SHP77 (cell line): ENCODE measurements at regions not wholly inside any gene's neighbourhood (a gene's known extent, or its start where the extent isn't known, plus 50 kb on each side); places are given as distances from the start of the nearest gene placed in this dataset.

ENCODE experiments used
- DNase-seq, 2 experiments: peaks; one replicate each; lab custom pipeline; 2025; lab: John Stamatoyannopoulos, UW

DNA sequence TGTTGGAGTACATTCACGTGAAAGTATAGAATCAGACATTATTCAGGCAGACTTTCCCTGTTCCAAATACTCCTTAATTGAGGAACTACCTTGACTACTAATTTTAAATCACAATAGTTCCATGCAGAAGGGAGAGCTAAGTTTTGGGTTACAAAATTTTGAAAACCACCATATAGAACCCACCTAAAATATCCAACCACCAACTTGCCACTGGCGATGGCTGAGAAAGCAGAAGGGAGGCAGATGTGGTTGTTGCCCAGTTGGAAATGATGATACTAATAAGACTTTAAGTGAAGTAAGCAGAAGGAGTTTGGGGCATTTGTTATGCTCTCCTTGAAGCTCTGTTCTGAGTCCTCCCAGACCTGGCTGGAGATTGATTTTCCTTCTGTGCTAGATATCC, 190.7 kb downstream of the HLX start:
- no peak for DNase-seq

DNA sequence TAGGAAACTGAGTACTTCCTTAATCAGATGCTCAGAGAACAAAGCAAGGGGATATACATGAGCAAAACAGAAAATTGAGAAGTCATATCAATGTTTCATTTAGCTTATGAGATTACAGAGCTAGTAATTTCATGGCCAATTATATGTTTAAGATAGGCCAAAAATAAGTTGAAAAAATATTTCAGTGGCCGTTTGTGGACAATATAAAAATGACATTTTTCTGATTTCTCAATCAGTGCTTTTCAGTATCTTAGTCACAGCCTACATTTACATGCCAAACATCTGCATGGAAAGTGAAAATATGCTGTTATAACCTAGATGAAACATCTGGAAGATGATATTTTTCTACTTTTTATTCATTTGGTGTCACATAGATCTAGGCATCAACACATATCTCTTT, 192.5 kb downstream of the HLX start:
- no peak for DNase-seq

DNA sequence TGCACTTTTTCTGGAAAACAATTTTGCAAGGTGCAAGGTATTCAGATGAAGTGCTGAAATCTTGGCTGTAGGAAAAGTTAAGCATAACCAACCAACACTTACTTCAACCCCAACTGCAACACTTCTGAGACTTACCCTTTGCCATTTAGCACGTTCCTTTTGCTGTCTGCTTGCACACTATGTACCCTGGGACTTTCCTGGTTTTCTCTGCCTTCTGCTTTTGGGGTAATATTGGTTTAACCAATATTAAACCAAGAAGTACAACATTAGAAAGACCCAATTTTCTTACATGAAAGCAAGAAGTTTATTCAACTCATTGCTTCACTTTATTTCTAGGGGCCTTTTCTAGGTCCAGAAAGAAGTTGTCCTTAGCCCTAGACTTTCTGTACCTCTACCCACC, 193.0 kb downstream of the HLX start:
- DNase-seq, result no peak

DNA sequence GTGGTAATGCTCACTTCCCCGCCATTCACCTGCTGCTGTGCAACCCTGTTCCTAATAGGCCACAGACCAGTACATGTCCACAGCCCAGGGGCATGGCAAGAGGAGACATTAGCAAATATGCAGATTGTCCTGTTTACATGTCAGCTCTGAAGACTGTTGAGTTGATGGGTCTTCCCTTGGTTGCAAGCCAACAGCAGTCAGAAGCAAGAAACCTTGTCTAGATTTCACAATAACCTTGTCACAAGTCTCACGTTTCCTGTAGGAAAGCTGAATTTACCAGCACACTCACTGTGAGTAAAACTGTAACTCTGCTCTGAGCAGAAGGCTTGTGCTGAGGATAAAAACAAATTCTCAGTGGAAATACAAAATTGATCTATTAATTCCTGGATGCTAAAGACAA, 195.1 kb downstream of the HLX start:
- no peak for DNase-seq

DNA sequence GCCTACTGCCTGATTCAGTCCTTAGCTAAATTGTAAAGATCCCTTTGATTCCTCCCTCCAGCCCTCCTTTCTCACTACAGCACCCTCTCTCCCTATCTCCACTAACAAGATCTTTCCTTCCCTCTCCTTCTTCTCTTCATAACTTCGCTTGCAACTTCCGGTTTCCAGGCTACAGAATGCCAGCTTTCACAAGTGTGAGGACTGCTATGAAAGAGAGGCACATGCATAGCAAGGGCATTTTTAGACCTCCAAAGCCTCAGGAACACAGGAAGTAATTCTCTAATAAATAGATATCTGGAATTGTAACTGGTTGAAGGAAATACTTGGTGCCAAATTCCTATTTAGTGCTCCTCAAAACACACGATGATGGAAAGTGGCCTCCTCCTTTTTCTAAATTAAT, 196.7 kb downstream of the HLX start:
- DNase-seq, result no peak

DNA sequence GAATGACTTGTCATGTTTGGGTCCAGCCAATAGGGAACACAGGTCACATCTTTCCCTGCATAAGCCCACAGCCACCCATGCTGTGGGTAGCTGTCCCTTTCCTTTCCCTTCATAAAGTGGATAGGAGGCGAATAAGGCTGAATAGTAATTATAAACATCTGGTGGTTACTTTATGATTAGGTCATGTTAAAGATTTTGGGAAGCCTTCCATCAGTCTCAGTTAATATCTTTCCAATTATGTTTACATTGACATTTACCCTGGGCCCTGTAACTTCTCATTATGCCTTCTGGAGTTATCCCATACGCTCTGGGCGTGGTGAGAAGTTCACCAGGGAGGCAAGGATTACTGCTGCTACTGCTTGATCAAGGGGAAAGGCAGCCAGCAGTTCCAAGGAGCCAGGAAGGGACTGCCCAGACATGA, 197.2 kb downstream of the HLX start:
- DNase-seq, result no peak

DNA sequence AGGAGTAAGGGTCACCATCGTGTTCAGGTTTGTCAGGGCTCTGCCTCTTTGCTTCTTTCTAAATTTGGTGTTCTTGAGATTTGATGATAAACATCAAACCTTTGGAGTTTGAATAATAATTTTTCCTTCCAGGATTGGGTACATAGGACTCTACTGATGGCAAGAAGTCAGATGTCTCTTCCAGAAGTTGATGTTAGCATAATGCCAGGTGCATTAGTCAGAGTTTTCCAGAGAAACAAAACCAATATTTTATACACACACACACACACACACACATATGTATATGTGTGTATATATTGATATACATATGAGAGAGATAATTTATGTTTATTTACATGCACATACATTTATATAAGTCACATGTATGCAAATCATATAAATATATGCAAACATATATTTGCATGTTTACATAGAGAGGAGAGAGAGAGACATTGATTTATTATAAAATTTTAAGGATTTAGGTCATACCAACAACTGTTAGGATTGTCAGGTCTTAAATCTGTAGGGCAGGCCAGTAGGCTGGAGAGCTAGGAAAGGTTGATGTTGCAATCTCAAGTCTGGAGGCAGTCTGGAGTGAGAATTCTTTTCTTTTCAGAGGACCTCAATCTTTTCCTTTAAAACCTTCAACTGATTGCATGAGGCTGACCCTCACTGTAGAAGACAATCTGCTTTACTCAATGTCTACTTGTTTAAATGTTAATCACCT, 199.2 kb downstream of the HLX start:
- DNase-seq, result no peak

DNA sequence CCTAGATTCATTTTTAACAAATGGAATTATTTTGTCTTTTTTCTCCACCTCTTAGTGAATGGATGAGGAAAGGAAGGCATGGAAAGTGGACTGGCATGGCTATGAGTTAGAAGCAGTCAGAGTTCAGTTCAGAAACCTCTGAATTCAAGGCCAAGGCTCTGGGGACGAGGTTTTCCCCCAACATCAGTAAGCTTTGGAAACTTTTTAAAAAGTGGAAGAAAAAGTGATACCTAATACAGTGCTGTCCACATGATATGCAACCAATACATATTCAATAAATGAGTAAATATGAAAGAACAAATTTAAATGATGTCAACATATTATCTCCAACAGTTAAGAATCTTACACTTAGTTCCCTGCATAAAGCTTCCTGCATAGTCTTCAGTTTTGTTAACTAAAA, 204.7 kb downstream of the HLX start:
- no peak for DNase-seq

DNA sequence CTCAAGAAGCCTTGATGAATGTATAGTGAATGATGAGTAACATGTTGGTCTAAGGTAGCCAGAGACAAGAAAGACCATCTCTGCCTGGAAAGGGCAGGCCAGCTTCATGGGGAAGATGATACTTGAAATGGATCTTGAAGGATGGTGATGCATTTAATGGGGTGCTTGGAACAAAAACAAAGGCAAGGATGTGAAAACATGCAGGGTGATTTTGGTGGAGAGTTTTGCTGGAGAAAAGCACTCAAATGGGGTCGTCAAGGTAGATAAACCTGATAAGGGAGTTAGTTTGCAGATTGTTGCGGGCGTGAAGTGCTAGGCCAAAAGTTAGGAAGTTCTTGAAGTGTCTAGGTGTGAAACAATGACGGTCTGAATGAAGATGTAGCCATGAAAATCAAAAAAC, 205.4 kb downstream of the HLX start:
- no peak for DNase-seq

DNA sequence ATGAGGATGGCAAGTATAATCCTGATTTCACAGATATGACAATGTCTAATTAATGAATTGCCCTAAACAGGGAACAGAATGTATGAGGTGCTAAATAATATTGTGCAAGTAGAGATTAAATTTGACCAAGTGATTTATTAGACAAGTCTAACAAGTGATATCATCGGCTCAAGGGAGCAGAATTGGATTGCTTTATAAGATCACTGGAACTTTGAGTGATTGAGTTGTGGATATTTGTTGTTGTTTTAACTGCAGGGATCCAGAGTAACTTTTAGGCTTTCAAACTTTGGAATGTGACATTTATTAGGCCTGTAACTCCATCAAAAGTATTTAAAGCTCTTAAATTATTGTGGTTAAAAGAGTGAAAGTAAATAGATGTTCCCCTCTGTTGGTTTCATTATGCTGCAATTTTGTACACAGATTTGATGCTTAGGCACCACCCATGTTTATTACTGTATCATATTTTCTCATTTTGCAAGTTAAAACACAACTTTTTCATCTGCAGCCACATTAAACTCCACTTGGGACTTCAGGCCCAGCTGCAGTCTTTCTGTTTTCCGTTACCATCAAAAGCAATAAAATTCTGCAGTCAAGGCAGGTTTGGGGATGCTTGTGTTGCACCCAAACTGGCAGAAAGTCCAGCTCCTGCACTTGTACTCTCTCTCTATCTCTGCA, 206.6 kb downstream of the HLX start:
- DNase-seq, result no peak

DNA sequence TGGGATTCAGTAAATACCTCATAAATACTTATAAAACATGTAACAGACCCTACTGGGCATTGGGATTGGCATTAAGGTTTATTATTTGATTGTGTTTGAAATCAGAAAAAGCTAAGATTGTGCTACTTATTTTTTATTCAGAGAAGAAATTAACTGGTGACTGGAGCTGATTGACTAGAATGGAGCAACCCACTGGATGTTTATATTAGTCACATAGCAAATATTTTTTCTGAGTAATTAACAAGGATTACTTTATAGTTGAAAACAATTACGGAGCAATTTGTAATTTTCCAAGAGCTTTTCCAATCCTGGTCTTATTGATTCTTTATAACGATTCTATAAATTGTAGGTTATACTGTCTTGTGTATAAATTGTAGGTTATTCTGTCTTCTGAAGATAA, 208.7 kb downstream of the HLX start:
- no peak for DNase-seq

DNA sequence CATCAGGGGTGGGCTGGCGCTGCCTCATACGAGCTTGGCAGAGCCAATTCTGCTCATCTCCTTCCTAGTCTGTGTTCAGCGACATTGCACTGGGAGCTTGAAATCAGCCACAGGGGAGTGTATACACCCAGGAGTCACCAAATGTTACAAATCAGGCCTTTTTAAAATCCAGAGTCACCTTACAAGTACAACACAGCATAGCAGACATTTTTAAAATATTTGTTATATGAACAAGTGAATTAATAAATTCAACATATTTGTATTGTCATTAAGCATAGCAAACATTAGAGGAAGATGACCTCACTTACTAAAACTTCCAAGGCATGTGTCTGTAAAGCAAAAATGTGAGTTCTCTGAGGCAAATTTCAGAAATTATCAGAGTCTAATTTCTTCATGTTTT, 210.0 kb downstream of the HLX start:
- DNase-seq, result no peak

DNA sequence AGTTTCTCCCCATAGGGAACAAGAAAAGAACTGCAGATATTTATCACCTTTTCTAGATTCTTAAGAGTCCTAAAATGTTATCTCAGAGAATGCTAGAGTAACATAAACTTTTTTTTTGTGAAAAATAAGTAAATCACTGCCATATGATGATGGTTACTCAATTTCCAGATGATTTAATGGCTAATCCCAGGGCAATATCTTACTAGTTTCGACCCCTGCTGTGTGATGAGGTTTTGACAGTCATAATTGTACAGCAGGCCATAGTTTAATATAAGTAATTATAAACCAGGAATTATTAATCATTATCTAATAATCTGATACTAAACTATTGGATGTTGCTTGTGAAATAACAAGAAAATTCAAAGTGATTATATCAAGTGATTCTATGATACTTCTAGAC, 210.6 kb downstream of the HLX start:
- DNase-seq, result no peak

DNA sequence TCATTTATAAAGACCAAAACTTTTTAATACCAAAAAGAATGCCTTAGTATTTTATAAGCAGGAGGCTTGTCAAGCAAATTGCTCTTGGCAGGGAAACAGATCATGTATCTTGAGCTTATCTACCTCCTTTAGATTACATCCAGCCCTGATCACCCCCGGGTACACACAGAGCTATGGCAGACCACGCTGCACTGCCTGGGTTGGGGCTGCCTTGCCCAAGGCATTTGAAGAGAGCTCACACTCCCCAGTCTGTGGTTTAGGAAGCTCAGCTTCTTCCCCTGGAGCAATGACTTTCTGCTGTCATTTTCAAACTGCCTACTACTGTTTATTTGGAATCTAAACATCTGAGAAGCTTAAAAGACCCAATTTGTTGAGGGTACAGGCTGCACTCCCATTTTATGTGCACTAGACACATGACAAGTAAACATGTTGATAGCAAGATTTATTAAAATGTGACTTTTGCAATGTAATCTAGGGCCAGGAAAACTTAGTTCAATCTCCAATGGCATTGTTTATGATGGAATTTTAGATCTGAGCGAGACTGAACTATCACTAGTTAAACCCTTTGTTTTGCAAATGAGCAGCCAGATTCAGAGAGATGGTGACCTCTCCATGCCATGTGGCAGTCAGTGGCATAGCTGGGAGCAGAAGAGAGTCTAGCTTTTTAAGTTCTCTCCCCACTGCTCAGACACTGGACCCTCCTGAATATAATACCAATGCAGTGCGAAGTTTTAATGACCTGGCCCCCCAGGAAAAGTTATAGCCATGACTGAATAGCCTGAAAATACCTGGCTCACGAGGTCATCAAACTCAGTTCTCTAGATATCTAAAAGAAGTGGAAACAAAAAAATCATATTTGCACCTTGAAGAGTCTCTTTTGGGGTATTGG, 214.9 kb downstream of the HLX start:
- no peak for DNase-seq

DNA sequence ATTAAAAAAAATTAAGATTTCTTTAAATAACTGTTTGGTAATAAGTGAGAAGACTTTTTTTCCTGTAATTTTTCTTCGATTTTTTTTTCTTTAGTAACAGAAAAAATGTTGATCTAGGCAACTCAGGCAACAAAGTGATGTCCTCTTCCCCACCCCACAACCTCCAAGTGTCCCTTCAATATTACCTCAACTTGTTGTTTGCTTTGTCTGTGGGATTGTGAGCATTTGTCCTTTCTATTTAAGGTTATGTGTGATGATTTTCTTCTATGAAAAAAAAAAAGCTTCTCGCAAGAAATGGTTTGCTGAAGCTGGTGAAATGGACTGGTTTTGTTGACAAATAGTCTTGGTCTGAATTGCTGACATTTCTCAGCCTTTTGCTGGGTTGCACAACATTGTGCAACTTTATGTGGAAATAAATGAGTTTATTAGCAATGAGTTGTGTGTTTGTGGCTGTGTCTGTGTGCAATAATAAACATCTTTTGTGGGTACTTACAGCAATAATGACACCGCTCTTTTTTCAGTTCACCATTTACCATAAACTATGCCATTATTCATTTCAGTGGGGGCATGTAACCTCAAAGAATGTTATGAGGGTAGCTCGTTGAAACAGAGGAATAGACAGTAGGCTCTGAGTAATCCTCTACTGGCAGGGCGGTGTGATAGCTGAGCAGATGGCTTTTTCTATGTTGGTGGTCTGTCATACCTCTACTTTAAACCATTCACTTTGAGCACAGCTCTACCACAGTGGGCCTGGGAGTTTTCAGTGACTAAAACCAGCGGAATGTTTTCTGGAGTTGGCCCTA, 218.4 kb downstream of the HLX start:
- no peak for DNase-seq

DNA sequence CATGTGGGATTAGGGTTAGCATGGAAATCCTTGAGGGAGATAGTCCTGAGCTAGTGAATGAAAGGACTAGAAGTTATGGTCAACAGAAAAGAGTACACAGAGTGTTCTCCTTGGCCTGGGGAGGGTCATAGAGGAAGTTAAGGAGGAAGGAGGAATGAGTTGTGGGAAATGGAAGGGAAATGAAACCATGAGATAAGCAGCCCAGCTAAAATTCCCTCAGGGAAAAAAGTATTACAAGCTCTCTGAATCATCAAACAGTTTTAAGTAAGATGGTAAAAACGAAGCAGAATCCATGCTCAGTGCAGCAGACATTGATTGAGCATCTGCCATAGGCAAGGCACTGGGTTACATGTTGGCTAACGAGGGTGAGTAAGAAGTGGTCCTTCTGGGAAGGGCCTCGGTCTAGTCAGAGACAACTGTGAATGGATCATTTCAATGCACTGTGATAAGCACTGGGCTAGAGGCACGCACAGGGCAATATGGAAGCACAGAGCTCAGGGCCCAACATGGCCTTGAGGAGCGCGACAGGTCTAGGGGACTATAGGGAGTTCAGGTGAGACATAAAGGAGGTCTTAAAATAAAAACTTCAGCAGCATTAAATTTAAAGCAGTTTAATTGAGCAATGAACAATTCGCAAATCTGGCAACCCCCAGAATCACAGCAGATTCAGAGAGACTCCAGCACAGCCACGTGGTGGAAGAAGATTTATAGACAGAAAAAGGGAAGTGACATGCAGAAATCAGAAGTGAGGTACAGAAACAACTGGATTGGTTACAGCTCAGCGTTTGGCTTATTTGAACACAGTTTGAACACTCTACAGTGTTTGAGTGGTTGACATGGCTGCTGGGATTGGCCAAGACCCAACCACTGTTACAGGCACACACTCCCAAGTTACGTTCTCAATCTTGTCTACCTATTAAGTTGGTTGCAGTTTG, 219.5 kb downstream of the HLX start:
- DNase-seq, result no peak

DNA sequence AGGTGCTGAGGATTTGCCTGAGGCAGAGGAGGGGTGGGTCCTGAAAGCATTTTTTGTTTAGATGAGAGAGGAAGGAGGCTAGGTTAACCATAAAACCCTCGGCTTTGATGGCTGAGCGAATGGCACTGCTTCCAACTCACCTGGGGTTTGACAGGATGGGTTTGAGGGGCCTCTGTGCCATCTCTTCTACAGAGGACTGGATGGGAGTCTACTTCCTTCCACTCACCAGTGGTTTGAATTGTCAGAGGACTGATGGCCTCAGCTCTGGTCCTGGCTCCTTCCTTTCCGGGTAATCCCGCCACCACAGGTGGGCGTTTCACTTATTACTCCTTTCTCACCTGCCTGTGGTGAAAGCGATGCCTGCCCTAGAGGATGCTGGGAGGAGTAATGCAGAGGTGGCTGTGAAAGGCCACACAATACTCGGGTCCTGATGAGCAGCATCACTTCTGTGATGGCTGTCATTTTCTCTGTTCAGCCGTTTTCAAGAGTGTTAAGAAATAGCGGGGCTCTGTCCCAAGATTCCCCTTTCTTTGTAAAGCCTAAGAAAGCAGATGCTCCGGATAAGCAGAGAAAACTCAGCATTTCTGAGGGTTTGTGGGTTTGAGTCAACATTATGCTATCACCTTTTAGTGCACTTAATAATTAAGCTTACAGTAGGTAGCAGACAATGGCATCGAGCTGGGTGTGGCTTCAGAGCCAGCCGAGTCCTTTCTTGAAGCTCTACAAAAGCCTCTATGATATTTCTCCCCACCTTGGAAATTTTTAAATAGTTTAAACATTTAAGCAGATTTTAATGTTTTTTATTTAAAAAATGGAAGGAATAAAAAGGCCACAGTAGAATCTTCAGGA, 220.7 kb downstream of the HLX start:
- no peak for DNase-seq

DNA sequence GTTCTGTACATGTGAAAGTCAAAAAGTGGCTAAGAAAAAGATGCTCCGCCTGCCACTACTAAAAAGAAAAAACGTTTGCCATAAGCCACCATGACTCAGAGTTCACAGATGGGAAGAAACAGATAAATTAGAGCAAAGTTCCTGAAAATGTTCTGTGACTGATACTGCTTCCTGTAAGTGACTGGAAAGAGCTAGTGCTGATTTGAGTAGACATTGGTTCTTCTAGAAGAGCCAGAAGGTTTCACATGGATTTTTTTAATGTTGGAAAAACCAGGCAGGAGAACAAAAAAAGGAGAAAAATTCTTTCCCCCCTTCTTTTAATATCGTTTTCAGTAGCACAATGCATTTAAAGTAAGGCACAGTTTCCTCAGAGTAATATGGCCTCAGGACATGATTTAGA, 221.4 kb downstream of the HLX start:
- no peak for DNase-seq

DNA sequence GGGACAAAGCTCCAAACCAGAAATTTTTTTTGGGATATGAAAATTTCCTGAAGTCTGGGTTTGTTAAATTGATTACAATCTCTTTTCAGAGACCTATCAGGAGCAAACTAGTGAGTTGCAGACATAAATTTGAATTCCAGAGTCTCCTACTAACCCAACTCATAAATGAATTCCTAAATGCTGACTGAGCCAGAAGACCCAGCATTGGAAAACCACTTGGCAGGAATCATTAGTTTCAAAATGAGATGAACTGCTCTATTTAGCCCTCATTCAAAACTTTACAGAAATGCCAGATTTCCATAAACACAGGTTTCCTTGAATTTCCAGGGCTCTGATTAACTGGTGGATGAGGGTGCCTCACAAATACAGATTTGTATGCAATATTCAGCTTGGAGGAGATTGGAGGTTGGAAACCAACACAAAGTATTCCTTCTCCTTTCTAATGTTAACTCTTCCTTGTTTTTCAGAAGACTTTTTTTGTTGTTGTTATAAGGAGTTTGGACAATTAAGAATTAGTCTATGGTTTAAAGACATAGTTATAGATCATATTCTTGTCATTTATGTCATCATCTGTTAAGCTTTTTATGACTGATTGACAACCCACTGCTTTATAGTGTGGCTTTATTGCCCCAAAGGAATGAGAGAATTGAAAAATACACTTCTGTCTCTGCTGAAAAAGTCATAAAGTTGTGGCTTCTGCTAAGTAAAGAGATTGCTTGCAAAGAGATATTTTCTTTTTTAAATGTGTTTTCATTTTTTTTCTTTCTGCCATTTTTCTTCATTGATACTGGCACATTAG, 222.8 kb downstream of the HLX start:
- no peak for DNase-seq
